WI38 (cell line): ENCODE measurements at regions not wholly inside any gene's neighbourhood (a gene's known extent, or its start where the extent isn't known, plus 50 kb on each side); places are given as distances from the start of the nearest gene placed in this dataset.
A peak's percentile ranks its signal among the peaks of the same experiment; 100 is the strongest.

ENCODE experiments used
- H3K4me3 ChIP-seq: 2 replicates; pipeline ENCODE4 v1.5.1; 2011; ENCODE audit warnings: low read depth, mild to moderate bottlenecking, control low read depth, low read length
- CTCF ChIP-seq: IDR thresholded peaks from 2 replicates; pipeline ENCODE4 v1.5.1; 2012; ENCODE audit warnings: low read depth, mild to moderate bottlenecking, control low read depth, low read length

- no peak overlapping the region for H3K4me3 ChIP-seq
- no peak for TF ChIP-seq CTCF
Observed at GRCh38 chr7:57256637-57257375, 124.6 kb upstream of the ZNF479 start.

GRCh38 chr7:57274535-57275283, 142.5 kb upstream of the ZNF479 start:
- H3K4me3 ChIP-seq = no peak overlapping the region
- TF ChIP-seq CTCF = no peak

GRCh38 chr7:57300747-57301146, 149.2 kb upstream of the ZNF716 start:
- no peak for TF ChIP-seq CTCF
- H3K4me3 ChIP-seq = no peak overlapping the region

- 0 out of 2 replicates have a peak, but pooled peaks have one; percentile 6 for TF ChIP-seq CTCF
- H3K4me3 ChIP-seq = no peak overlapping the region
Observed at GRCh38 chr7:57305192-57305748, 144.7 kb upstream of the ZNF716 start.

GRCh38 chr7:57308631-57309408, 141.2 kb upstream of the ZNF716 start:
- TF ChIP-seq CTCF = no peak
- no peak overlapping the region for H3K4me3 ChIP-seq

GRCh38 chr7:57327081-57327480, 122.9 kb upstream of the ZNF716 start:
- H3K4me3 ChIP-seq = no peak overlapping the region
- TF ChIP-seq CTCF = no peak
